ENCODE measurements at regions not wholly inside any gene's neighbourhood (a gene's known extent, or its start where the extent isn't known, plus 50 kb on each side); places are given as distances from the start of the nearest gene placed in this dataset.
"Not testable (repeated sequence)": the region's sequence is repeated elsewhere in the genome, so short reads cannot be mapped to it uniquely, and the experiment has no call there.

GRCh38 chr9:117775591-117775990 lies 71.4 kb downstream of the TLR4 start:
- DNase-seq = no peak

GRCh38 chr9:117777823-117778222 lies 73.6 kb downstream of the TLR4 start:
- no peak for DNase-seq

- no peak for DNase-seq
These were observed 75.6 kb downstream of the TLR4 start for GRCh38 chr9:117779760-117780159.

GRCh38 chr9:117782931-117783788 lies 79.0 kb downstream of the TLR4 start:
- DNase-seq = peak in 1 of 2 experiments; percentile 2

- no peak for DNase-seq
These were observed 79.6 kb downstream of the TLR4 start for GRCh38 chr9:117783828-117784227.

- no peak for DNase-seq
These were observed 80.8 kb downstream of the TLR4 start for GRCh38 chr9:117784996-117785395.

- DNase-seq = no peak
These were observed 83.5 kb downstream of the TLR4 start for GRCh38 chr9:117787746-117788145.

- DNase-seq = no peak
These were observed 91.1 kb downstream of the TLR4 start for GRCh38 chr9:117795271-117795670.

GRCh38 chr9:117796681-117797080 lies 92.5 kb downstream of the TLR4 start:
- no peak for DNase-seq

- no peak for DNase-seq
These were observed 96.2 kb downstream of the TLR4 start for GRCh38 chr9:117800389-117800788.

- no peak for DNase-seq
These were observed 105.5 kb downstream of the TLR4 start for GRCh38 chr9:117809751-117810150.

- DNase-seq = no peak
These were observed 111.1 kb downstream of the TLR4 start for GRCh38 chr9:117815315-117815714.

GRCh38 chr9:117815948-117816347 lies 111.7 kb downstream of the TLR4 start:
- no peak for DNase-seq

- DNase-seq = no peak
These were observed 117.8 kb downstream of the TLR4 start for GRCh38 chr9:117821954-117822353.

- no peak for DNase-seq
These were observed 119.4 kb downstream of the TLR4 start for GRCh38 chr9:117823576-117823975.

- no peak for DNase-seq
These were observed 121.6 kb downstream of the TLR4 start for GRCh38 chr9:117825609-117826347.

- DNase-seq = no peak
These were observed 122.6 kb downstream of the TLR4 start for GRCh38 chr9:117826837-117827236.

GRCh38 chr9:117827456-117827855 lies 123.3 kb downstream of the TLR4 start:
- DNase-seq = no peak

GRCh38 chr9:117828466-117828865 lies 124.3 kb downstream of the TLR4 start:
- DNase-seq = no peak

GRCh38 chr9:117835798-117836197 lies 131.6 kb downstream of the TLR4 start:
- DNase-seq = no peak

GRCh38 chr9:117839862-117840261 lies 135.7 kb downstream of the TLR4 start:
- DNase-seq = no peak

- DNase-seq = not testable (repeated sequence)
These were observed 147.7 kb downstream of the TLR4 start for GRCh38 chr9:117851836-117852461.

- DNase-seq = no peak
These were observed 154.4 kb downstream of the TLR4 start for GRCh38 chr9:117858561-117858960.

- no peak for DNase-seq
These were observed 156.6 kb downstream of the TLR4 start for GRCh38 chr9:117860849-117861248.
